Renal pelvis (tissue), 1 donor: ENCODE measurements at regions not wholly inside any gene's neighbourhood (a gene's known extent, or its start where the extent isn't known, plus 50 kb on each side); places are given as distances from the start of the nearest gene placed in this dataset.
"Not testable (repeated sequence)": the region's sequence is repeated elsewhere in the genome, so short reads cannot be mapped to it uniquely, and the experiment has no call there.

Source experiments
- DNase-seq: peaks from one replicate; pipeline ENCODE4 v3.0.0-alpha.2; 2013

GRCh38 chr7:15821484-15822427 lies 135.3 kb upstream of the MEOX2 start:
- DNase-seq = no peak

GRCh38 chr7:15820319-15820718 lies 133.8 kb upstream of the MEOX2 start:
- no peak for DNase-seq

GRCh38 chr7:15816835-15817426 lies 130.4 kb upstream of the MEOX2 start:
- DNase-seq = no peak

- no peak for DNase-seq
Measured at GRCh38 chr7:15813448-15813847, 127.0 kb upstream of the MEOX2 start.

GRCh38 chr7:15810383-15810782 lies 123.9 kb upstream of the MEOX2 start:
- not testable (repeated sequence) for DNase-seq

GRCh38 chr7:15809936-15810335 lies 123.5 kb upstream of the MEOX2 start:
- DNase-seq = not testable (repeated sequence)

- DNase-seq = no peak
Measured at GRCh38 chr7:15805891-15806290, 119.4 kb upstream of the MEOX2 start.

GRCh38 chr7:15802425-15802824 lies 115.9 kb upstream of the MEOX2 start:
- DNase-seq = no peak

GRCh38 chr7:15801551-15801950 lies 115.1 kb upstream of the MEOX2 start:
- DNase-seq = no peak

- no peak for DNase-seq
Measured at GRCh38 chr7:15801041-15801440, 114.6 kb upstream of the MEOX2 start.

GRCh38 chr7:15798081-15798480 lies 111.6 kb upstream of the MEOX2 start:
- DNase-seq = no peak

- no peak for DNase-seq
Measured at GRCh38 chr7:15795393-15795792, 108.9 kb upstream of the MEOX2 start.

GRCh38 chr7:15794801-15795200 lies 108.3 kb upstream of the MEOX2 start:
- DNase-seq = no peak

GRCh38 chr7:15784694-15785030 lies 98.2 kb upstream of the MEOX2 start:
- DNase-seq = no peak

GRCh38 chr7:15783987-15784693 lies 97.7 kb upstream of the MEOX2 start:
- DNase-seq = no peak

GRCh38 chr7:15782656-15783055 lies 96.2 kb upstream of the MEOX2 start:
- no peak for DNase-seq

- no peak for DNase-seq
Measured at GRCh38 chr7:15781944-15782343, 95.5 kb upstream of the MEOX2 start.

GRCh38 chr7:15780271-15780670 lies 93.8 kb upstream of the MEOX2 start:
- DNase-seq = no peak

- DNase-seq = no peak
Measured at GRCh38 chr7:15778191-15778590, 91.7 kb upstream of the MEOX2 start.

- no peak for DNase-seq
Measured at GRCh38 chr7:15765753-15766152, 79.3 kb upstream of the MEOX2 start.

- DNase-seq = no peak
Measured at GRCh38 chr7:15764851-15765382, 78.4 kb upstream of the MEOX2 start.

GRCh38 chr7:15764010-15764409 lies 77.5 kb upstream of the MEOX2 start:
- DNase-seq = no peak
